Inflammatory macrophage treated with lipopolysaccharide for 1 hour (primary cell): ENCODE measurements at regions not wholly inside any gene's neighbourhood (a gene's known extent, or its start where the extent isn't known, plus 50 kb on each side); places are given as distances from the start of the nearest gene placed in this dataset.

Source experiments
- DNase-seq, 2 donors: peaks; one replicate each; pipeline ENCODE4 v3.0.0-alpha.2; 2020 to 2022

DNA sequence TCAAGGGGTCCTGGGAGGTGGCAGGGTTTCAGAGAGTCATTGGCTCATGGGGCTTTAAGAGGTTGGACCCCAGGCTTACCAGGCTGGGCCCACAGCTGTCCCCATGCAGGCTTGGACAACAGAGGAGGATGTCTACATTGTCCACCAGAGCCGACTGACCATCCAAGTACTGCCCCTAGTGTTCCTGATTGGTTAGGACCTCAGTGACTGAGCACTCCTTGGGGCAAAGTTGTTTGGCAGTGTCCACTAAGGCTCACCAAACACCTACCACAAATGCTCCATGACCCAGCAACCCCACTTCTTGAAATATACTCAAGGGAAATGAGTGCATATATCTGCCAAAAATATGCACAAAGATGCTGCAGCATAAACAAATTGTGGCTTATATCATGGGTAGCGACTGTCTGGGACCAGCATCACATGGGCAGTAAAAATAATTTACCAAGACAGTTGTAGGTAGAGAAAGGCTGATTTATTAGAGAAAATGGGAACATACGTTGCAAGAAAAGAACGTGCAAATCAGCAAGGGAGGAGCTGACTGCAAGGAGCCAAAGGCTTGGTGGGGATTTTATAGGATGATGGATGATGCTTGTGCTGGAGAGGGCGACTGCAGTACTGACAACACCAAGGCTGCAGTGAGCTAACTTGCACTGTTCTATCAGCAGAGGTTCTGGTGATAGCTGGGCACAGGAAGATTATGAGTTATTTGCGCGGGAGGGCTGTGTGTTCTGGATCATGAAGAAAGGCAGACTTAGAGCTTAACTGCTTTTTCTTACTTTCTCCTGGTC, 265.2 kb downstream of the GADD45G start:
- DNase-seq: peak in 1 of 2 donors; percentile 7

- no peak for DNase-seq
Measured at GRCh38 chr9:89871871-89872331, 267.1 kb downstream of the GADD45G start.

DNA sequence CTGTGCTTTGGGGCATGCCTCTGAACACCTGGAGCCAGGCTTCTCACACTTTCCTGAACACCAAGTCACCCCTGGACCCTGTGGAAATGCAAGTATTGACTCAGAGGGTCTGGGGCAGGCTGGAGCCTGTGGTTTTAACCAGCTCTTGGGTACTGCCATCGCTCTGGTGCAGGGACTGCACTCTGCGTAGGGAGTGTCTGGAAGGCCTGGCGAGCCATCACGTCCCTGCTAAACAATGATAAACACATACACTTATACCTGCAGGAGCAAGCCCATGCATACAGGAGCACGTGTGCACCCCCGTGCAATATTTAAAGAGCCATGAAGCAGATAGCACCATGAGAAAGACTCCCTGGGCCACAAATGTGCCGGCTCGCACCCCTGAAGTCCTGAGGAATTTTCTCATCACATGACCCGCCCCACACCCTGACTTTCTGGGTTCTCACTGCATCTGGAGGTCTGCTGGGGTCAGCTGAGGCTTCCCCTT, 267.7 kb downstream of the GADD45G start:
- DNase-seq: no peak

- no peak for DNase-seq
Measured at GRCh38 chr9:89872913-89873707, 268.3 kb downstream of the GADD45G start.

DNA sequence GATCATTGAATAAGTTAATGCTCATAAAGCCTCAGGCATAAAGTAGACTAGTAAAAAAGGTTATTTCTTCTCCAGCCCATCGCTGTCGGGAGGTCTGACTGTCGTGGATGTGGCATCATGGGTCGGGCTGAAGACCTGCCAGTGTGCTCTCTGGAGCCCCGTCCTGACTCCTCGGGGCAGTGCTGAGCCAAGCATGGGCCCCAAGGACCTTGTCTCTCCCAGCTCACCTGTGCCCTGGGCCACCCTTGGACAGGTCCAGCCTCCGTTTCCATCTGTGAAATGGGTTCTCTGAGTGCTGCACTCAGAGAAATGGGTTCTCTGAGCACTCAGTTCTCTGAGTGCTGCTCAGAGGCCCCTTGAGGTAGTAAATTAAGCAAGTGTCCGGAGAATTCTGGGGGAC, 269.0 kb downstream of the GADD45G start:
- no peak for DNase-seq

DNA sequence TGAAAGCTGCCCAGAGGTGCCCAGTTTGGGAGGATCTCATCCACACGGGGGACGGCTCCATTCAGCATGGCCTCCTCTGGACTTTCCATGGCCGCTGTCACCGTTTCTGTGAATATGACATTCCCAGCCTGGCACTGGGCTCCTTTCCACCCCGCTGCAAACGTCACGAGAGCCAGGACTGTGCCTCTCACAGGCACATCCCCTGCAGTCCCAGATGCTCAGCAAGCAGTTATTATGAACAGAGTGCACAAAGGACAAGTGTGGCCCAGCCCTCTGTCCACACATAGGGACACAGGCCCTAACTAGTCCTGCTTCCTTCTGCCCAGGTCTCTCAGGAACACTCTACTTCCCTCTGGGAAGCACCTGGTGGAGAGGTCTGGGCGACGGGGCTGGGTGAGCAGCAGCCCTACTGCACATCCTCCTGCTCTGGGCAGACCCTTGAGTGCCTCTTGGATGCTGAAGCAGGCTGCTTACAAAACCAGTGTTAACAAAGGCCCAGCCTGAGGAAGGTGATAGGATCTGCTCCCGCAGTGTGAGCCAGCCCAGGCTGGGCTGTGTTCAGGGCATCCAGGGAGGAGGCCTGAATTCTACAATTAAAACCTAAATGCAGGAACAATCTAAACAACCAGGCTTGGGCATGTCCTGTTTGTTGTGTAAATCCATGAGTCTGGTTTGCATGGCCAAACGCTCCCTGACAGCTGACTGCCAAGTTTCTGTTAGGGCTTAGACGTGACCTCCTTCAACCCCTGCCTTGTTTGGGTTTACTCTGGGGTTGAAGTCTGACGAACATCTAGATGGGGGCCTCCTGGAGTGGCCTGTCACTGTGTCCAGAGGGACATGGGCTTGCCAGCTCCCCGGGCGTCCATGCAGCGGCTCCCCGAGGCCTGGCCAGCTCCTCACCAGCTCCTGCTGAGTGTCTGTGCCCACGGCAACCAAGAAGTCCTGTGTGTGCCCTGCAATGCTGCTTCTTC, 269.8 kb downstream of the GADD45G start:
- DNase-seq: no peak

DNA sequence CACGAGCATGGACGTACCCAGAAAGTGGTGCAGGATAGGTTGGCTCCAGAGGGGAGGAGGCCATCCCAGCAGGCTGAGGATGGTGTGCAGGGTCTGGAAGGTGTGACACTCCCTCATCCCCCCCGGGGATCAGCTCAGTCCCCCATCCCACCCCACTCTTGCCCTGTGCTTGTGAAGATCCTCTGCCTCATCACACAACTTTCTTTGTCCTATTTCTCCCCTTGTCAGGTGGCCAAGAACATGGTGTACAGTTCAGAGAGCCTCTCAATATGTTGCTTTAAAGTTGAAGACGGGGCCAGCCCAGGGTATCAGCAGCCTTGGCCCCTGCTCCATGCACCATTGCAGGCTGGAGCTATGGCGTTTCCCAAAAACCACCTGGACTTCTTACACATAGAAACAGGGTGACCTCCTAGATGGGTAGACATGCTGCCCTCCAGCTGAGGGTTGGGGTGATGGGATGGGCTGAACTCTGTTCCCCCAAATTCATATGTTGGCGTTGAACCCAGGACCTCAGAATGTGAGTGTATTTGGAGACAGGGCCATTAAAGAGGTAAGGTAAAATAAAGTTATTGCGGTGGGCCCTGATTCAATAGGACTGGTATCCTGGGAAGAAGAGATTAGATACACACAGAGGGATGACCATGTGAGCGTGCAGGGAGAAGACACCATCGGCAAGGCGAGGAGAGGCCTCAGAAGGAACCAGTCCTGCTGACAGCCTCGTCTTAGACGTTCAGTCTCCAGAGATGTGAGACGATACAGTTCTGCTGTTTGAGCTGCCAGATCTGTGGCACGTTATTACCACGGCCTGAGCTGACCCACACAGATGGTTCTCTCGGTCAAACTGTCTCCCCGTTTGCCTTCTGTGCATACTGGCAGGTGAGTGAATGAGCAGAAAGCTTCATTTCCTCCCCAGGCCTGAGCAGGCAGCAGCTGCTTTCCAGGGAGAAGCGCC, 272.5 kb downstream of the GADD45G start:
- DNase-seq: no peak

DNA sequence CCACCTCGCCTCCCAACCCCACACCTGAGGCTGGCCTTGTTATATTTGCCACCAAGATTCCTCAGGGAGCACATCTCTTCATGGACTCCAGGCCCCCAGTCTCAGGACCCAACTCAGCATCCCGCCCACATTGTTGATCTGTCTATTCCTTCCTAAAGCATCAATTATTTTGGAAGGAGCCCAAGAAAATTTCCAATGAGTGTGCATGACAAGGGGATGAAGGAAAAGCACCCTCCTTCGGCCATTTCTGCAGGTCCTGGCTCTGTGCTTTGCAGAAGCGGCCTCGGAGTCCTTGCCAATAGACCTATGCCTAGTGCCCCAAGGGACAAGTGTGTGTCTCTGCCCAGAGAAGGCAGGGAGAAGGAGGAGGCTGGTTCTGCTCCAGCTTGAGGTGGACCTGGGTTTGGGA, 273.2 kb downstream of the GADD45G start:
- no peak for DNase-seq

DNA sequence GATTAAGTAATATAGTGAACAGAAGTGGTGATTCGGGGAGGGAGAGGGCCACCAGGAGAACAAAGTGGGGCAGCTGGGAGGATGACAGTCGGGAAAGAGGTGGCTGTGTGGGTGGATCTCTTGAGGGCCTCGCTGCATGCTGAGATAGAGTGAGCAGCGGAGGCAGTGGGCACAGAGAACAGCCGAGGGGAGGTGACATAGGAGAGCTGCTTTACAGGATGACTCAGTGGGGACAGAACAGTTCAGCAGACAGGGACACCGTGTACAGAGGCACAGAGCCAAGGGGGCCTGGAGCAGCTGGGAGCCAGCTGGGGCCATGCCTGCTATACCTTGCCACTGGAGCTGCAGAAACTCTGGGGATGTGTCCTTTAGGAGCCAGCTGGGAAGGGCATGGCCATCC, 273.9 kb downstream of the GADD45G start:
- no peak for DNase-seq

GRCh38 chr9:89879276-89879675, 274.5 kb downstream of the GADD45G start:
- no peak for DNase-seq

- no peak for DNase-seq
Measured at GRCh38 chr9:89879701-89880100, 274.9 kb downstream of the GADD45G start.

DNA sequence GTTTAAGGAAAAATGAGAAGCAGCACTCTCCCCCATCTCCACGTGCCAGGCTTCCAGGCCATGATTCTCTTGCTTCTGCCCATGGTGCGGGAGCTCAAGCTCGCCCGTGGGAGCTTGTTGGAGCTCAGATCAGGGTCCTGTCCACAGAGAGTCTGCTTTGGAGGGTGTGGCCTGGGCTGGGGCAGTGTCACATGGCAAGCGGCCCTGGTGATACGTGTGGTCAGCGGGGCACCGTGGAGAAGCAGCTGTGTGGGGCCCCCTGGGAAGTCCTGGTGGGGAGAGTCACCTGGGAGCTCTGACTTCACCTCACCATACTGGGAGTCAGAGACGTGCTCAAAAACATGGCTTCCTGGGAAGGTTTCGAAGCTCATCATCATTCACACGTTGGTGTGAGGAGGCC, 275.3 kb downstream of the GADD45G start:
- no peak for DNase-seq

DNA sequence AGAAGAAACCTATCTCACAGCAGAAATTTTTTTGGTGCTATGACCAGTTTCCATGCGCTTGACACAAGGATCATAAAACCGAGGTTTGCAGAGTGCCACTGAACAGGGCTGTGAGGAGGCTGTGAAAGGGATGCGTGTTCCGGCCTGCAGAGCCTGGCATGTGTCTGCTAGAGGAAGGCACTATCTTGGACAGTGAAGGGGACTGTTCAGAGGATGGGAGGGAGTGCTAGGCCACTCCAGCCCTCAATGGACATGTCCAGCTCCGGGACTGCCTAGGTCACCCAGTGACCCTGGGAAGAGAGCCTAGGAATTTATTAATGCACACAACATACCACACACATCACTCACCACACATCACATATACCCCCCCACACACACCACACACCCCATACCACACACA, 275.9 kb downstream of the GADD45G start:
- DNase-seq: no peak

DNA sequence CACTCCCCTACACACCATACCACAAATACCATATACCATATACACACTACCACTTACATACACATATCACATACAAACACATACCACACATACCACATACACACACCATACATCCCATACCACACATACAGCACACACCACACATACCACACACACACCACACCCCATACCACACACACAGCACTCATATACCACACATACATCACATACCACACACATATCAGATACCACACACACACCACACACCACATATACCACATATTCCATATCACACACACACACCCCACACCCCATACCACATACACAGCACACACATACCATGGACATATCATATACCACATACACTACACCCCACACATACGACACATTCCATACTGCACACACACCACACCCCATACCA, 276.6 kb downstream of the GADD45G start:
- no peak for DNase-seq

- DNase-seq: no peak
Measured at GRCh38 chr9:89882930-89883361, 278.1 kb downstream of the GADD45G start.

DNA sequence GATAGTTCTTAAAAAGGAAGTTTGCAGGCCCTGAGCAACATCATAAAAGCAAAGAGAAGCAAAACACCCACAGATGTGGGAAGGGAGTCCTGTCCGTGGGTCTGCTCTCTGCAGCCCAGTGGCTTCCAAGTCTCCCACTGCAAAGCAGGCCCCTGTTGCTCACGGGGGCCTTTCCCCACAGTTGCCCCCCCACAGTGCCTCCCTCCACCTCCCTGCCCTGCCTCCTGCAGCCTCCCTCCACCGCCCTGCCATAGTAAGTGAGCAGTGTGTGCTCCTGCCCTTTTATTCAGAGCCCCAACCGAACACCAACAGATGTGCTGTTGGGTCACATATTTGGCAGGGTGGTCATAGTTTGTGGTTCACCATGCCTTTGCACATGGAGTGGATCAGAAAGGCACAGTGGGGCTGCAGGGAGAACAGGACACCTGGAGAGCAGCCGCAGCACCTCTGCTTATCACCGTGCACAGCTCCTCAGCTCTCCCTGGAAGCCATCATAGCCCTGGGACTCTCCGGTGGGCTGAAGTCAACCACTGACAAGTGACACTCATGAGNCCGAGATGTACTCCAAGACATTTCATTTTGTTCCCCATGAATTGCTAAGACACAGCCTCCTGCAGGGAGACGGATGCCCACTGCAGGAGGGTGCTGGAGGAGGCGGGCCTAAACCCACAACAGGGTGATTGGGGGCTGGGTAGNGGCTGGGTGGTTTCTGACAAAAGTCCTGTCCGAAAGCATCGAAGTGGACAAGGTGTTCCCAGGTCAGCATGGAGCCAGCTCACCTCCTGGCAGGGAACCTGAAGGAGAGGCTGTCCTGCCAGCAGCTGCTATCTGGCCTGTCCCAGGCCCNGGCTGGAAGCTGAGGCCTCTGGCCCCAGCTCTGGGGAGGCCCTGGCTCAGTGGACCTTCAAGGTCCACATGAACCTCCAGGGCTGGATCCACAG, 278.9 kb downstream of the GADD45G start:
- DNase-seq: peak; percentile 6 to 7

- no peak for DNase-seq
Measured at GRCh38 chr9:89884356-89885083, 279.7 kb downstream of the GADD45G start.

DNA sequence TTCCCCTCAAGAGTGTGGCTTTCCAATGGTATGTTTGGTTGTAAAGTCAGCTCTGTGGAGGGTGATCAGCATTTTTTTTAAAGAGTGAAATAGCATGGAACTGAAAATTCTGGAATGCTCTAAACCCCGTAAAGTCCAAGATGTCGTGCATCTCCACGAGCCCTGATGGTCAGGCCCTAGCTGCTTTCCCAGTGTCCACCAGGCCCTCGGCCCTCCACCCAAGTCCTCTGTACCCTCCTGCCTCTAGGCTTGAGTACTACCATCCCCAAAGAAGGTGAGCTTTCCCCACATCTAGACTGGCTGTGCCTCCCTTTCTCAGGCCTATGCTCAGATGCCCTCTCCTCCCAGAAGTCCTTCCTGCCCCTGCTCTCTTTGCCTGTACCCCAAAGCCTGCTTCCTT, 280.3 kb downstream of the GADD45G start:
- no peak for DNase-seq

GRCh38 chr9:89886281-89886700, 281.5 kb downstream of the GADD45G start:
- no peak for DNase-seq

GRCh38 chr9:89887286-89887685, 282.5 kb downstream of the GADD45G start:
- DNase-seq: no peak
